ENCODE measurements at regions not wholly inside any gene's neighbourhood (a gene's known extent, or its start where the extent isn't known, plus 50 kb on each side); places are given as distances from the start of the nearest gene placed in this dataset.
"Not testable (repeated sequence)": the region's sequence is repeated elsewhere in the genome, so short reads cannot be mapped to it uniquely, and the experiment has no call there.

GRCh38 chr2:45103351-45104345, 94.4 kb upstream of the SIX2 start:
- H3K4me3 ChIP-seq (ENCODE audit: low read length) = no peak overlapping the region
- DNase-seq (ENCODE audit: low read depth, low spot score) = no peak

- no peak overlapping the region for H3K4me3 ChIP-seq (ENCODE audit: low read length)
- no peak for DNase-seq (ENCODE audit: low read depth, low spot score)
These were observed 93.4 kb upstream of the SIX2 start for GRCh38 chr2:45102579-45103117.

GRCh38 chr2:45102141-45102540, 92.9 kb upstream of the SIX2 start:
- H3K4me3 ChIP-seq (ENCODE audit: low read length) = no peak overlapping the region
- no peak for DNase-seq (ENCODE audit: low read depth, low spot score)

GRCh38 chr2:45096996-45097395, 87.7 kb upstream of the SIX2 start:
- no peak for DNase-seq (ENCODE audit: low read depth, low spot score)
- H3K4me3 ChIP-seq (ENCODE audit: low read length) = no peak overlapping the region

GRCh38 chr2:45096038-45096437, 86.8 kb upstream of the SIX2 start:
- not testable (repeated sequence) for H3K4me3 ChIP-seq (ENCODE audit: low read length); DNase-seq (ENCODE audit: low read depth, low spot score)

- DNase-seq (ENCODE audit: low read depth, low spot score) = no peak
- H3K4me3 ChIP-seq (ENCODE audit: low read length) = no peak overlapping the region
These were observed 84.4 kb upstream of the SIX2 start for GRCh38 chr2:45093663-45094062.

GRCh38 chr2:45093181-45093580, 83.9 kb upstream of the SIX2 start:
- H3K4me3 ChIP-seq (ENCODE audit: low read length) = no peak overlapping the region
- DNase-seq (ENCODE audit: low read depth, low spot score) = no peak

- no peak for DNase-seq (ENCODE audit: low read depth, low spot score)
- H3K4me3 ChIP-seq (ENCODE audit: low read length) = no peak overlapping the region
These were observed 80.5 kb upstream of the SIX2 start for GRCh38 chr2:45089554-45090261.

- DNase-seq (ENCODE audit: low read depth, low spot score) = no peak
- H3K4me3 ChIP-seq (ENCODE audit: low read length) = no peak overlapping the region
These were observed 76.2 kb upstream of the SIX2 start for GRCh38 chr2:45085487-45085886.

- DNase-seq (ENCODE audit: low read depth, low spot score) = no peak
- H3K4me3 ChIP-seq (ENCODE audit: low read length) = no peak overlapping the region
These were observed 75.2 kb upstream of the SIX2 start for GRCh38 chr2:45084361-45085020.

- no peak overlapping the region for H3K4me3 ChIP-seq (ENCODE audit: low read length)
- DNase-seq (ENCODE audit: low read depth, low spot score) = peak; percentile 60
These were observed 73.9 kb upstream of the SIX2 start for GRCh38 chr2:45083175-45083574.

GRCh38 chr2:45074713-45075112, 65.5 kb upstream of the SIX2 start:
- no peak for DNase-seq (ENCODE audit: low read depth, low spot score)
- H3K4me3 ChIP-seq (ENCODE audit: low read length) = no peak overlapping the region

GRCh38 chr2:45072862-45073237, 63.6 kb upstream of the SIX2 start:
- no peak for DNase-seq (ENCODE audit: low read depth, low spot score)
- no peak overlapping the region for H3K4me3 ChIP-seq (ENCODE audit: low read length)

GRCh38 chr2:45072064-45072861, 63.0 kb upstream of the SIX2 start:
- no peak overlapping the region for H3K4me3 ChIP-seq (ENCODE audit: low read length)
- no peak for DNase-seq (ENCODE audit: low read depth, low spot score)

- DNase-seq (ENCODE audit: low read depth, low spot score) = no peak
- no peak overlapping the region for H3K4me3 ChIP-seq (ENCODE audit: low read length)
These were observed 60.9 kb upstream of the SIX2 start for GRCh38 chr2:45070113-45070652.

GRCh38 chr2:45069684-45070083, 60.4 kb upstream of the SIX2 start:
- no peak for DNase-seq (ENCODE audit: low read depth, low spot score)
- H3K4me3 ChIP-seq (ENCODE audit: low read length) = no peak overlapping the region

GRCh38 chr2:45068571-45069140, 59.4 kb upstream of the SIX2 start:
- no peak overlapping the region for H3K4me3 ChIP-seq (ENCODE audit: low read length)
- no peak for DNase-seq (ENCODE audit: low read depth, low spot score)

- no peak for DNase-seq (ENCODE audit: low read depth, low spot score)
- no peak overlapping the region for H3K4me3 ChIP-seq (ENCODE audit: low read length)
These were observed 58.8 kb upstream of the SIX2 start for GRCh38 chr2:45067859-45068570.
